ENCODE measurements at regions not wholly inside any gene's neighbourhood (a gene's known extent, or its start where the extent isn't known, plus 50 kb on each side); places are given as distances from the start of the nearest gene placed in this dataset.
"Not testable (repeated sequence)": the region's sequence is repeated elsewhere in the genome, so short reads cannot be mapped to it uniquely, and the experiment has no call there.

DNA sequence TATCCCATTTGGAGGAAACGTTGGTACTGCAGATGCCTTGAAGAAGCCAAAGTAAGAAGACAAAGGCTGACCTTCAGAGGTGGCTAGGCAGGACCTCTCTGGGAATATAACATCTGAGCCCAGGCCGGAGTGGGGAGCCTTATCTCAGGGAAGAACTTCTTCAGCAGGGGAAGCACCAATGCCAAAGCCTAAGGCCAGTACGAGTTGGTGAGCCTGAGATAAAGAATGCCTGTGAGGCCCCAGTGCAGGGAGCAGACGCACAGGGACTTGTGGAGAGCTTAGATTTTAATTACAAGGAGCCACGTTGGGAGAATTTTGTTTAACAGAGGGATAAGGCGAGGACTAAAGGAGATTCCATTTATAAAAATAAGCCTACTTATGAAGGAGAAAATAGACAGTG, 468.8 kb upstream of the RUNX1 start:
- H3K27me3 ChIP-seq, result peaks cover 10% of the 10 kb centered on the region
- WGBS, 4 donors, result 63 to 71% (median 67%) methylated on average over 6 of the region's 6 CpGs
- no peaks in the 10 kb centered on the region for H3K9me3 ChIP-seq (replicated peaks in 1 of 3)
- no peaks in the 10 kb centered on the region for H3K4me1 ChIP-seq (replicated peaks in 1 of 2)
- intact Hi-C loops (cut with DNase I), result no loop called here
- TF ChIP-seq, protein P1, sequence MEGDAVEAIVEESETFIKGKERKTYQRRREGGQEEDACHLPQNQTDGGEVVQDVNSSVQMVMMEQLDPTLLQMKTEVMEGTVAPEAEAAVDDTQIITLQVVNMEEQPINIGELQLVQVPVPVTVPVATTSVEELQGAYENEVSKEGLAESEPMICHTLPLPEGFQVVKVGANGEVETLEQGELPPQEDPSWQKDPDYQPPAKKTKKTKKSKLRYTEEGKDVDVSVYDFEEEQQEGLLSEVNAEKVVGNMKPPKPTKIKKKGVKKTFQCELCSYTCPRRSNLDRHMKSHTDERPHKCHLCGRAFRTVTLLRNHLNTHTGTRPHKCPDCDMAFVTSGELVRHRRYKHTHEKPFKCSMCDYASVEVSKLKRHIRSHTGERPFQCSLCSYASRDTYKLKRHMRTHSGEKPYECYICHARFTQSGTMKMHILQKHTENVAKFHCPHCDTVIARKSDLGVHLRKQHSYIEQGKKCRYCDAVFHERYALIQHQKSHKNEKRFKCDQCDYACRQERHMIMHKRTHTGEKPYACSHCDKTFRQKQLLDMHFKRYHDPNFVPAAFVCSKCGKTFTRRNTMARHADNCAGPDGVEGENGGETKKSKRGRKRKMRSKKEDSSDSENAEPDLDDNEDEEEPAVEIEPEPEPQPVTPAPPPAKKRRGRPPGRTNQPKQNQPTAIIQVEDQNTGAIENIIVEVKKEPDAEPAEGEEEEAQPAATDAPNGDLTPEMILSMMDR (IDR thresholded peaks at IDR 0.05), result no peak
- no peak for TF ChIP-seq POLR2A (IDR thresholded peaks at IDR 0.05)
- no peak for DNase-seq
- H3K27ac ChIP-seq, result no peak overlapping the region
- no peaks in the 10 kb centered on the region for H3K36me3 ChIP-seq (replicated peaks in 1 of 2)
- no peak overlapping the region for H3K4me3 ChIP-seq

DNA sequence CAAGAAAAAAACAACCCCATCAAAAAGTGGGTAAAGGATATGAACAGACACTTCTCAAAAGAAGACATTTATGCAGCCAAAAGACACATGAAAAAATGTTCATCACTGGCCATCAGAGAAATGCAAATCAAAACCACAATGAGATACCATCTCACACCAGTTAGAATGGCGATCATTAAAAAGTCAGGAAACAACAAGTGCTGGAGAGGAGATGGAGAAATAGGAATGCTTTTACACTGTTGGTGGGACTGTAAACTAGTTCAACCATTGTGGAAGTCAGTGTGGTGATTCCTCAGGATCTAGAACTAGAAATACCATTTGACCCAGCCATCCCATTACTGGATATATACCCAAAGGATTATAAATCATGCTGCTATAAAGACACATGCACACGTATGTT, 467.2 kb upstream of the RUNX1 start:
- H3K27me3 ChIP-seq; H3K9me3 ChIP-seq (replicated peaks in 1 of 3); DNase-seq; intact Hi-C loops (cut with DNase I); H3K4me3 ChIP-seq; H3K4me1 ChIP-seq (replicated peaks in 1 of 2); H3K27ac ChIP-seq; H3K36me3 ChIP-seq (replicated peaks in 1 of 2): not testable (repeated sequence)
- 76 to 98% (median 93%) methylated on average over 2 of the region's 2 CpGs for WGBS, 4 donors

DNA sequence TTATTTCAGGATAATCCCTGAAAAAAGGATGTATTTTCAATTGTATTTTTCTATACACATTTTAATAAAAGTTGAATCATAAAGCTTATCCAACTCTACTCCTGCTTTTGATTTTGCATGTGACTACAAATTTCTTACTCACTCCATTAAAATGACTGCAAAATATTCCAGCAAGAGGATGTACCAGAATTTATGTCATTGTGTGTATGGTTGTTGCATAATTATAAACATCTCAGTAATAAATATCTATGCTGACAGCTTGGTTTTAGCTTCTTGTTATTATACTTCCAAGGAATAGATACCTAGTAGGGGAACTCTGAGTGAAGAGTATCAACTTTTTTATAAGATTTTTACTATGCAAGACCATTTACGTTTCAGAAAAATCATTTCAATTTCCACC, 463.2 kb upstream of the RUNX1 start:
- 74 to 83% (median 77%) methylated on average over 1 of the region's 1 CpG for WGBS, 4 donors

DNA sequence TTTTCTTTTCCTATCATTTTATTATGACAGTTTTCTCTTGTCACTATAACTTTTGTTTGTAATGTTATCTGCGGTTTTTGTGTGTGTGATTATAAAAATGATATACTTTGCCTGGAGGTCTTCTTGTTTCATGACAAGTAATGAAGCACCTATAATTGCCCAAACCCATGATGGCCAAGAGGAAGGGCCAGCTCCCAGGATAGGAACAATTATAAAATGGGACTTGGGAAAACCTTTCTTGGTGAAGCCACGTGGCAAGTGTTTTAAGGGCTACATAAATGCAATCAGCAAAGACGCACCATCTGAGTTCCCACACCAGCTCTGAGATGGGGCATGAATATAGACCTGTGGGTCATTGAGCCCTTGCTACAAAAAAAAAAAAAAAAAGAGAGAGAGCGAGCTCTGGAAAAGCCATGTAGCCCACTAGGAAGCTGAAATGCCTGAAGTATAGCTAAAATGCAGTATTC, 462.6 kb upstream of the RUNX1 start:
- WGBS, 4 donors, result 69 to 80% (median 75%) methylated on average over 4 of the region's 4 CpGs

More for the DNA sequence above, 463.2 kb upstream of the RUNX1 start:
- DNase-seq, result no peak
- intact Hi-C loops (cut with DNase I), result no loop called here
- Histone ChIP-seq H3K27ac (no peak overlapping the region), H3K27me3 (peaks cover 6% of the 10 kb centered on the region), H3K9me3 (replicated peaks in 1 of 3) (no peaks in the 10 kb centered on the region), H3K4me3 (no peak overlapping the region), H3K4me1 (replicated peaks in 1 of 2) (no peaks in the 10 kb centered on the region), H3K36me3 (replicated peaks in 1 of 2) (no peaks in the 10 kb centered on the region)
- no peak for TF ChIP-seq POLR2A (IDR thresholded peaks at IDR 0.05)

DNA sequence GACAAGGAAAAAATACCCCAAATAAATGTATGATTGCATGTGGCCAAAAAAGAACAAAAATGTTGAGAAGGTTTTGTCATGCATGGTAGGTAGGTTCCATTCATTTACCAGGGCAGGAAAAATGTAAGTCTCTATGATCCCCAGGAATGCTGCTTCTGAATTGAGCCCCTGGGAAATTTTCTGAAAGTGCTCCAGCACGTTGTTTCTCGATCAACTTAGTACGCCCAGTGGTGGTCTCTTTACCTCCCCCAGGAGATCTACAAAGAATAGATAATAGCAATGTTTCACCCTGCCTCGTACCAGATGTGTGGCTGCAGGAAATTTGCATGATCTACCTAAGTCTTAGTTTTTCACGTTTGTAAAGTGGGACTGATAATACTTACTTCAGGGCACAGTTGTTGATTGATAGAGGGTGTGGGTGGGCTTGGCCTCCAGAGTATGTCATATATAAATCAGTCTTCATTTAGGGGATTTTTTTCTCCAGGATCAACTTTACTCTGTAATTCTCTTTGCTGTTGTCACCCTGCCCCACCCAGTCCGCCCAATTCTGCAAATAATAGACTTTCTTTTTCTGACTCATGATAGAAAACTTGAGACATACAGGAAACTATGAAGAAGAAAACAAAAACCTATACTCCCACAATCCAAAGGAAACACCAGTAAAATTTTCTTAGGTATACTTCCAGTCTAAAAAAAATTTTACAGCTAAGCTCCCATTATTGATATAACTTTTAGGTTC, 462.0 kb upstream of the RUNX1 start:
- H3K27me3 ChIP-seq, result peaks cover 6% of the 10 kb centered on the region
- 61 to 65% (median 64%) methylated on average over 6 of the region's 6 CpGs for WGBS, 4 donors
- no peaks in the 10 kb centered on the region for H3K36me3 ChIP-seq (replicated peaks in 1 of 2)
- no peaks in the 10 kb centered on the region for H3K9me3 ChIP-seq (replicated peaks in 1 of 3)
- no peak overlapping the region for H3K4me3 ChIP-seq
- H3K4me1 ChIP-seq (replicated peaks in 1 of 2), result no peaks in the 10 kb centered on the region
- TF ChIP-seq, protein P1 (IDR thresholded peaks at IDR 0.05), result no peak
- TF ChIP-seq POLR2A (IDR thresholded peaks at IDR 0.05), result no peak
- no peak overlapping the region for H3K27ac ChIP-seq
- intact Hi-C loops (cut with DNase I), result no loop called here
- DNase-seq, result no peak

More for the DNA sequence above, 462.6 kb upstream of the RUNX1 start:
- no peak overlapping the region for H3K27ac ChIP-seq
- intact Hi-C loops (cut with DNase I), result no loop called here
- DNase-seq, result no peak
- no peak overlapping the region for H3K4me3 ChIP-seq
- peaks cover 6% of the 10 kb centered on the region for H3K27me3 ChIP-seq
- no peaks in the 10 kb centered on the region for H3K9me3 ChIP-seq (replicated peaks in 1 of 3)
- TF ChIP-seq, protein P1 (IDR thresholded peaks at IDR 0.05), result no peak
- TF ChIP-seq POLR2A (IDR thresholded peaks at IDR 0.05), result no peak
- H3K36me3 ChIP-seq (replicated peaks in 1 of 2), result no peaks in the 10 kb centered on the region
- H3K4me1 ChIP-seq (replicated peaks in 1 of 2), result no peaks in the 10 kb centered on the region

Measured in adrenal gland (tissue), 9 donors.